ENCODE measurements at regions not wholly inside any gene's neighbourhood (a gene's known extent, or its start where the extent isn't known, plus 50 kb on each side); places are given as distances from the start of the nearest gene placed in this dataset.

- TF ChIP-seq, protein P1, sequence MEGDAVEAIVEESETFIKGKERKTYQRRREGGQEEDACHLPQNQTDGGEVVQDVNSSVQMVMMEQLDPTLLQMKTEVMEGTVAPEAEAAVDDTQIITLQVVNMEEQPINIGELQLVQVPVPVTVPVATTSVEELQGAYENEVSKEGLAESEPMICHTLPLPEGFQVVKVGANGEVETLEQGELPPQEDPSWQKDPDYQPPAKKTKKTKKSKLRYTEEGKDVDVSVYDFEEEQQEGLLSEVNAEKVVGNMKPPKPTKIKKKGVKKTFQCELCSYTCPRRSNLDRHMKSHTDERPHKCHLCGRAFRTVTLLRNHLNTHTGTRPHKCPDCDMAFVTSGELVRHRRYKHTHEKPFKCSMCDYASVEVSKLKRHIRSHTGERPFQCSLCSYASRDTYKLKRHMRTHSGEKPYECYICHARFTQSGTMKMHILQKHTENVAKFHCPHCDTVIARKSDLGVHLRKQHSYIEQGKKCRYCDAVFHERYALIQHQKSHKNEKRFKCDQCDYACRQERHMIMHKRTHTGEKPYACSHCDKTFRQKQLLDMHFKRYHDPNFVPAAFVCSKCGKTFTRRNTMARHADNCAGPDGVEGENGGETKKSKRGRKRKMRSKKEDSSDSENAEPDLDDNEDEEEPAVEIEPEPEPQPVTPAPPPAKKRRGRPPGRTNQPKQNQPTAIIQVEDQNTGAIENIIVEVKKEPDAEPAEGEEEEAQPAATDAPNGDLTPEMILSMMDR (IDR thresholded peaks at IDR 0.05 in 4 of 5, conservative IDR thresholded peaks at IDR 0.05 in 1 of 5) = no peak
- no peak for TF ChIP-seq POLR2A (IDR thresholded peaks at IDR 0.05)
Observed at GRCh38 chr4:13067077-13067476, 417.1 kb downstream of the RAB28 start.
